Astrocyte of the cerebellum (primary cell): ENCODE measurements at regions not wholly inside any gene's neighbourhood (a gene's known extent, or its start where the extent isn't known, plus 50 kb on each side); places are given as distances from the start of the nearest gene placed in this dataset.

Experiments used
- DNase-seq: peaks from one replicate; pipeline ENCODE4 v3.0.0-alpha.2; 2011; ENCODE audit warnings: low read depth
- H3K4me3 ChIP-seq: 2 replicates; pipeline ENCODE4 v1.5.1; 2011; ENCODE audit warnings: mild to moderate bottlenecking, low read depth, low read length, moderate library complexity
- CTCF ChIP-seq: IDR thresholded peaks from 2 replicates; pipeline ENCODE4 v1.5.1; 2012; ENCODE audit warnings: low read length, low read depth, moderate library complexity, mild to moderate bottlenecking; ENCODE audit errors: missing control alignments
- in situ Hi-C: cut with HindIII; loops from 2 replicates; pipeline ENCODE4 v1.10.0; 2017; ENCODE audit warnings: low sequenced_read_pairs

- TF ChIP-seq CTCF = no peak
- H3K4me3 ChIP-seq = no peak overlapping the region
- in situ Hi-C loops = no loop called here
- DNase-seq = peak; percentile 3
Observed at GRCh38 chr9:3578786-3579185, 53.0 kb upstream of the RFX3 start.

- no peak for DNase-seq
Observed at GRCh38 chr9:3576328-3576727, 50.5 kb upstream of the RFX3 start.

GRCh38 chr9:3575821-3576220 lies 50.0 kb upstream of the RFX3 start:
- DNase-seq = no peak
- H3K4me3 ChIP-seq = no peak overlapping the region
- in situ Hi-C loops = no loop called here
- no peak for TF ChIP-seq CTCF

More at GRCh38 chr9:3576328-3576727, 50.5 kb upstream of the RFX3 start:
- in situ Hi-C loops = no loop called here
- no peak overlapping the region for H3K4me3 ChIP-seq
- TF ChIP-seq CTCF = no peak
